ENCODE measurements at regions not wholly inside any gene's neighbourhood (a gene's known extent, or its start where the extent isn't known, plus 50 kb on each side); places are given as distances from the start of the nearest gene placed in this dataset.

- no peak overlapping the region for H3K4me3 Mint-ChIP-seq
- no peak overlapping the region for H3K27ac Mint-ChIP-seq
- peaks cover 13% of the 10 kb centered on the region for H3K9me3 Mint-ChIP-seq
- TF ChIP-seq, protein P1, sequence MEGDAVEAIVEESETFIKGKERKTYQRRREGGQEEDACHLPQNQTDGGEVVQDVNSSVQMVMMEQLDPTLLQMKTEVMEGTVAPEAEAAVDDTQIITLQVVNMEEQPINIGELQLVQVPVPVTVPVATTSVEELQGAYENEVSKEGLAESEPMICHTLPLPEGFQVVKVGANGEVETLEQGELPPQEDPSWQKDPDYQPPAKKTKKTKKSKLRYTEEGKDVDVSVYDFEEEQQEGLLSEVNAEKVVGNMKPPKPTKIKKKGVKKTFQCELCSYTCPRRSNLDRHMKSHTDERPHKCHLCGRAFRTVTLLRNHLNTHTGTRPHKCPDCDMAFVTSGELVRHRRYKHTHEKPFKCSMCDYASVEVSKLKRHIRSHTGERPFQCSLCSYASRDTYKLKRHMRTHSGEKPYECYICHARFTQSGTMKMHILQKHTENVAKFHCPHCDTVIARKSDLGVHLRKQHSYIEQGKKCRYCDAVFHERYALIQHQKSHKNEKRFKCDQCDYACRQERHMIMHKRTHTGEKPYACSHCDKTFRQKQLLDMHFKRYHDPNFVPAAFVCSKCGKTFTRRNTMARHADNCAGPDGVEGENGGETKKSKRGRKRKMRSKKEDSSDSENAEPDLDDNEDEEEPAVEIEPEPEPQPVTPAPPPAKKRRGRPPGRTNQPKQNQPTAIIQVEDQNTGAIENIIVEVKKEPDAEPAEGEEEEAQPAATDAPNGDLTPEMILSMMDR (IDR thresholded peaks at IDR 0.05) = no peak
- no peak for DNase-seq
- no peaks in the 10 kb centered on the region for H3K36me3 Mint-ChIP-seq (ENCODE audit: low read depth)
- H3K27me3 Mint-ChIP-seq (ENCODE audit: low read depth, poor library complexity) = peaks cover 2% of the 10 kb centered on the region
- H3K4me1 Mint-ChIP-seq = no peaks in the 10 kb centered on the region
These were observed 148.1 kb upstream of the RPRM start for GRCh38 chr2:153626676-153627075.

- Mint-ChIP-seq H3K27ac (no peak overlapping the region), H3K4me3 (no peak overlapping the region), H3K4me1 (no peaks in the 10 kb centered on the region), H3K36me3 (ENCODE audit: low read depth) (no peaks in the 10 kb centered on the region), H3K9me3 (peaks cover 12% of the 10 kb centered on the region), H3K27me3 (ENCODE audit: low read depth, poor library complexity) (no peaks in the 10 kb centered on the region)
- TF ChIP-seq, protein P1 (IDR thresholded peaks at IDR 0.05) = no peak
- no peak for DNase-seq
These were observed 156.9 kb upstream of the RPRM start for GRCh38 chr2:153635494-153635893.

GRCh38 chr2:153641046-153641445, 162.5 kb upstream of the RPRM start:
- H3K4me3 Mint-ChIP-seq = no peak overlapping the region
- no peaks in the 10 kb centered on the region for H3K27me3 Mint-ChIP-seq (ENCODE audit: low read depth, poor library complexity)
- no peaks in the 10 kb centered on the region for H3K36me3 Mint-ChIP-seq (ENCODE audit: low read depth)
- no peak for DNase-seq
- no peaks in the 10 kb centered on the region for H3K9me3 Mint-ChIP-seq
- TF ChIP-seq, protein P1 (IDR thresholded peaks at IDR 0.05) = no peak
- no peaks in the 10 kb centered on the region for H3K4me1 Mint-ChIP-seq
- no peak overlapping the region for H3K27ac Mint-ChIP-seq

DNA sequence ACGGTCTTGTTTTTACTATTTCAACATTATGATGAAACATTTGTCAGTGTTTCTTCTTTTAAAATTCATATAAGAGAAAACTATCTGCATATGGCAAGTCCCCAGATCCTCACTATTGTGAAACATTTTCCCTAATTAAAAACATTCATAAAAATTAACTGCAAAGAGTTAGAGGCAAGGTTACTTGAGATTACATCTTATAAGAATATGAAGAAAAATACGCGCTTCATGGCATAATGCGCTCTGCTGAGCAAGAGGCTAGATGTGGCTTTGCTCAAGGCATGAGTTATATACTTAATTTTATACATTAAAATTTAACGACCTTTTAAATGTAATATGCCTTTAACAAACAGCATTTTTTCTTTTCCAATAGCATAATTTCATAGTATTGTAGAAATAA, 166.4 kb upstream of the RPRM start:
- H3K27ac Mint-ChIP-seq = no peak overlapping the region
- H3K36me3 Mint-ChIP-seq (ENCODE audit: low read depth) = no peaks in the 10 kb centered on the region
- no peaks in the 10 kb centered on the region for H3K4me1 Mint-ChIP-seq
- H3K27me3 Mint-ChIP-seq (ENCODE audit: low read depth, poor library complexity) = no peaks in the 10 kb centered on the region
- H3K9me3 Mint-ChIP-seq = peaks cover 5% of the 10 kb centered on the region
- DNase-seq = no peak
- TF ChIP-seq, protein P1 (IDR thresholded peaks at IDR 0.05) = no peak
- no peak overlapping the region for H3K4me3 Mint-ChIP-seq

GRCh38 chr2:153645599-153645998, 167.0 kb upstream of the RPRM start:
- TF ChIP-seq, protein P1 (IDR thresholded peaks at IDR 0.05) = no peak

GRCh38 chr2:153657651-153658050, 179.1 kb upstream of the RPRM start:
- no peak for DNase-seq
- no peaks in the 10 kb centered on the region for H3K9me3 Mint-ChIP-seq

More at GRCh38 chr2:153645599-153645998, 167.0 kb upstream of the RPRM start:
- H3K9me3 Mint-ChIP-seq = peaks cover 5% of the 10 kb centered on the region
- DNase-seq = no peak
- no peak overlapping the region for H3K4me3 Mint-ChIP-seq
- H3K27ac Mint-ChIP-seq = no peak overlapping the region
- H3K36me3 Mint-ChIP-seq (ENCODE audit: low read depth) = no peaks in the 10 kb centered on the region
- H3K27me3 Mint-ChIP-seq (ENCODE audit: low read depth, poor library complexity) = no peaks in the 10 kb centered on the region
- no peaks in the 10 kb centered on the region for H3K4me1 Mint-ChIP-seq

More at GRCh38 chr2:153657651-153658050, 179.1 kb upstream of the RPRM start:
- TF ChIP-seq, protein P1 (IDR thresholded peaks at IDR 0.05) = no peak
- no peak overlapping the region for H3K4me3 Mint-ChIP-seq
- H3K4me1 Mint-ChIP-seq = no peaks in the 10 kb centered on the region
- no peaks in the 10 kb centered on the region for H3K36me3 Mint-ChIP-seq (ENCODE audit: low read depth)
- no peaks in the 10 kb centered on the region for H3K27me3 Mint-ChIP-seq (ENCODE audit: low read depth, poor library complexity)
- H3K27ac Mint-ChIP-seq = no peak overlapping the region

Measured in nephron progenitor cell (in vitro differentiated cells).